Fibroblast of lung (primary cell): ENCODE measurements at regions not wholly inside any gene's neighbourhood (a gene's known extent, or its start where the extent isn't known, plus 50 kb on each side); places are given as distances from the start of the nearest gene placed in this dataset.

Experiments
- DNase-seq, 2 donors: peaks; one replicate each; pipeline versions ENCODE4 v3.0.0 to v3.0.0-alpha.2; 2010; ENCODE audit warnings: low read depth in 2 of 2
- H2AFZ ChIP-seq: 2 replicates; pipeline ENCODE4 v1.5.1; 2012; ENCODE audit warnings: low read length, control low read depth, inconsistent platforms
- H3K27ac ChIP-seq: 2 replicates; pipeline ENCODE4 v1.5.1; 2011; ENCODE audit warnings: low read length, control low read depth; ENCODE audit not compliant: insufficient read depth
- H3K27me3 ChIP-seq: 2 replicates; pipeline ENCODE4 v1.5.1; 2011; ENCODE audit warnings: mild to moderate bottlenecking, low read length; ENCODE audit not compliant: control insufficient read depth, insufficient read depth
- H3K36me3 ChIP-seq: 2 replicates; pipeline ENCODE4 v1.5.1; 2011; ENCODE audit warnings: low read length; ENCODE audit not compliant: control insufficient read depth, insufficient read depth
- H3K4me1 ChIP-seq: 2 replicates; pipeline ENCODE4 v1.5.1; 2011; ENCODE audit warnings: low read length; ENCODE audit not compliant: control insufficient read depth, insufficient read depth; ENCODE audit errors: extremely low read depth
- H3K4me2 ChIP-seq: 2 replicates; pipeline ENCODE4 v1.5.1; 2011; ENCODE audit warnings: low read length, control low read depth; ENCODE audit not compliant: insufficient read depth; ENCODE audit errors: extremely low read depth
- H3K4me3 ChIP-seq, 4 experiments: fragments of 200-600 bp in 1 of 4; sonication (generic) in 1 of 4; replicated peaks in 1 of 4; 2 replicates each; pipeline ENCODE4 v1.5.1; 2011 to 2016; ENCODE audit warnings: low read length in 4 of 4, low read depth in 3 of 4, mild to moderate bottlenecking in 3 of 4, control low read depth in 2 of 4, inconsistent platforms in 1 of 4, mixed read lengths in 1 of 4; ENCODE audit not compliant: insufficient read depth in 1 of 4; ENCODE audit errors: control extremely low read depth in 1 of 4
- H3K79me2 ChIP-seq: 2 replicates; pipeline ENCODE4 v1.5.1; 2012; ENCODE audit warnings: mild to moderate bottlenecking, low read length, inconsistent platforms; ENCODE audit not compliant: control insufficient read depth, insufficient read depth
- H3K9ac ChIP-seq: 2 replicates; pipeline ENCODE4 v1.5.1; 2011; ENCODE audit warnings: mild to moderate bottlenecking, low read length, control low read depth; ENCODE audit not compliant: insufficient read depth
- H3K9me3 ChIP-seq: 2 replicates; pipeline ENCODE4 v1.5.1; 2012; ENCODE audit warnings: low read depth, low read length; ENCODE audit not compliant: control insufficient read depth, insufficient read depth
- H4K20me1 ChIP-seq: 2 replicates; pipeline ENCODE4 v1.5.1; 2011; ENCODE audit warnings: low read length; ENCODE audit not compliant: control insufficient read depth, insufficient read depth; ENCODE audit errors: extremely low read depth
- EZH2 ChIP-seq: IDR thresholded peaks from 2 replicates; pipeline ENCODE4 v1.5.1; 2012; ENCODE audit warnings: low read length, control low read depth, mild to moderate bottlenecking; ENCODE audit errors: missing control alignments
- TF ChIP-seq, protein P1 (sequence below), 2 donors: IDR thresholded peaks in 1 of 2; conservative IDR thresholded peaks in 1 of 2; 1 replicate in 1 of 2; 2 replicates in 1 of 2; pipeline ENCODE4 v1.5.1; 2011 to 2012; ENCODE audit warnings: low read length in 2 of 2, control low read depth in 1 of 2, inconsistent platforms in 1 of 2, low read depth in 1 of 2, mild to moderate bottlenecking in 1 of 2

DNA sequence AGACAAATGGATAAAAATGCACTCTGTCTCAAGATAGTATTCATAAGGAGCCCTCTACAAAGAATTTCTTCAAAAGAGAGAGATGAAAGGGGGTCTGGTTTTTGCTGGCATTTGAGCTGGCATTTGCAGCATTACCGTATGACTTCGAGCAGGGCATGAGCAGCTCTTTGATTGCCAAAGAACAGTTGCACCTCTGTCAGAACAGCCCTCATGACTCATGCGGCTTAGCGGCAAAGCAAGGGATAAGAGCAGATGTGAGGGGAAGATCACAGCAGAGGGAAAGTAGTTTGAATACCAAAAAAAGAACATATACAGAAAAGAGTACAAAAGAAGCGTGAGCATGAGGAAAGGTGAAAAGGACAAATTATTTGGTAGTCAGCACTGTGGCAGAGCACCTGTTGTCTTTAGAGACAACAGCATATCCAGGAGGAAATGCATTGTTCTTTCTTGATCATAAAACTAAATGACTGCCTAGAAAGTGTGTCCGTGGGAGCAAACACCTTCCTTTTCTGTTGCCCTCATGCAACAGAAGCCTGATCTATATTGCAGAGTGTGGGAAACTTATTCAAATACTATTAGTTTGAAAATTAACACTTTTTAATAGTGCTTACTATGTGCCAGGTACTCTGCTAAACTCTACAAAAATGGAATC lies 80.5 kb upstream of the SLC24A5 start:
- no peaks in the 10 kb centered on the region for H4K20me1 ChIP-seq
- H3K9ac ChIP-seq, result no peak overlapping the region
- H3K9me3 ChIP-seq, result no peaks in the 10 kb centered on the region
- no peaks in the 10 kb centered on the region for H3K27me3 ChIP-seq
- no peak overlapping the region for H3K4me3 ChIP-seq
- no peak overlapping the region for H3K27ac ChIP-seq
- no peak for TF ChIP-seq EZH2
- TF ChIP-seq, protein P1, sequence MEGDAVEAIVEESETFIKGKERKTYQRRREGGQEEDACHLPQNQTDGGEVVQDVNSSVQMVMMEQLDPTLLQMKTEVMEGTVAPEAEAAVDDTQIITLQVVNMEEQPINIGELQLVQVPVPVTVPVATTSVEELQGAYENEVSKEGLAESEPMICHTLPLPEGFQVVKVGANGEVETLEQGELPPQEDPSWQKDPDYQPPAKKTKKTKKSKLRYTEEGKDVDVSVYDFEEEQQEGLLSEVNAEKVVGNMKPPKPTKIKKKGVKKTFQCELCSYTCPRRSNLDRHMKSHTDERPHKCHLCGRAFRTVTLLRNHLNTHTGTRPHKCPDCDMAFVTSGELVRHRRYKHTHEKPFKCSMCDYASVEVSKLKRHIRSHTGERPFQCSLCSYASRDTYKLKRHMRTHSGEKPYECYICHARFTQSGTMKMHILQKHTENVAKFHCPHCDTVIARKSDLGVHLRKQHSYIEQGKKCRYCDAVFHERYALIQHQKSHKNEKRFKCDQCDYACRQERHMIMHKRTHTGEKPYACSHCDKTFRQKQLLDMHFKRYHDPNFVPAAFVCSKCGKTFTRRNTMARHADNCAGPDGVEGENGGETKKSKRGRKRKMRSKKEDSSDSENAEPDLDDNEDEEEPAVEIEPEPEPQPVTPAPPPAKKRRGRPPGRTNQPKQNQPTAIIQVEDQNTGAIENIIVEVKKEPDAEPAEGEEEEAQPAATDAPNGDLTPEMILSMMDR (conservative IDR thresholded peaks at IDR 0.05 in 1 of 2, IDR thresholded peaks at IDR 0.05 in 1 of 2; ENCODE audit: low read depth in 1 of 2, low read length in 2 of 2), result no peak
- no peak overlapping the region for H2AFZ ChIP-seq
- H3K4me2 ChIP-seq, result no peak overlapping the region
- H3K79me2 ChIP-seq, result no peaks in the 10 kb centered on the region
- peak; percentile 44 to 66 for DNase-seq
- H3K4me1 ChIP-seq, result no peaks in the 10 kb centered on the region
- no peaks in the 10 kb centered on the region for H3K36me3 ChIP-seq

DNA sequence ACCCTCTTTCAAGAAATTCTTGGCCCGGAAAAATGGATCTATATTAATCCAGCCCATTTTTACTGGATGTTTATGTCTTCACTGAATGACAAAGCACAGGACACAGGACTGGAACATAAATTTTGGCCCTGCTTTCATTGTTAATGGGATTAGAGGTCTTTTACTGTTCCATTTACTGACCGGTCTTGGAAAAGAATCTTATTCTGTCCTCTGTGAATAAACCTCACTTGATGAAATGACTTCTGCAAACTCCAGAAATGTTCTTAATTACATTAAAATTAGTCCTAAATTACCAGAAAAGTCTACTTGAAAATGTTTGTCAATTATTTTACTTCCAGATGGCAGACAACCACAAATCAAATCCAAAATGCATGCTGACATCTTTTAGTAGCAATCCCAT lies 79.3 kb upstream of the SLC24A5 start:
- no peaks in the 10 kb centered on the region for H3K79me2 ChIP-seq
- H3K27ac ChIP-seq, result no peak overlapping the region
- DNase-seq, result no peak
- TF ChIP-seq, protein P1 (conservative IDR thresholded peaks at IDR 0.05 in 1 of 2, IDR thresholded peaks at IDR 0.05 in 1 of 2; ENCODE audit: low read depth in 1 of 2, low read length in 2 of 2), result no peak
- no peak for TF ChIP-seq EZH2
- H2AFZ ChIP-seq, result no peak overlapping the region
- H3K9me3 ChIP-seq, result no peaks in the 10 kb centered on the region
- no peak overlapping the region for H3K4me3 ChIP-seq
- no peaks in the 10 kb centered on the region for H4K20me1 ChIP-seq
- H3K4me2 ChIP-seq, result no peak overlapping the region
- H3K4me1 ChIP-seq, result no peaks in the 10 kb centered on the region
- H3K36me3 ChIP-seq, result no peaks in the 10 kb centered on the region
- H3K9ac ChIP-seq, result no peak overlapping the region
- no peaks in the 10 kb centered on the region for H3K27me3 ChIP-seq

DNA sequence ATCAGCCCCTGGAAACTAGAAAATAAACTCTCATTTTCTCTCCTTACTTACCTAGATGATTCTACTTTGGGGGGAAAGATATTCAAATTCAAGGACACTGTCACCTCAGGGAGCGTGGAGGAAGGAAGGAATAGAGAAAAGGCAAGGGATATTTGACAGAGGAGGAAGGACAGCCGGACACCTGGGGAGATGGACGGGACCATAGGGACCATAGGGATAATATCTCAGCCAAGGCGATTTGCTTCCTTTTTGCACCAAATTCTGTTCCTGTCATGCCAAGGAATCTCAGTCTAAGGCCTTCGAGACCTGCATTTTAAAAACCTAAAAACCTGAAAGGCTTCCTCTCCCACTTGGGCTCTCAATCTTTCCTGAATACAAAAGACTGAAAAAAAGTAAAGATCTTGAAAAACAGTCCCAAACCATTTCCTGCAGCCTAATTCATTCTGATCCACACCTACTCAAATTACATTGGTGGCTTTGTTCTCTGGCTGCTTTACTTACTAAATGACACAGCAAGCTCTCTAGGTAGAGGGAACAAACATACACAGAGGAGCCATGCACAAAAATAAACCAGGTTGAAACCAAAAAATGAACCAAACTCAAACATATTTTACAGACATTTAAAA lies 73.9 kb upstream of the SLC24A5 start:
- Histone ChIP-seq H3K27me3 (no peaks in the 10 kb centered on the region), H3K36me3 (no peaks in the 10 kb centered on the region), H4K20me1 (no peaks in the 10 kb centered on the region), H3K4me3 (no peak overlapping the region), H3K9me3 (no peaks in the 10 kb centered on the region), H2AFZ (no peak overlapping the region), H3K27ac (no peak overlapping the region), H3K79me2 (no peaks in the 10 kb centered on the region), H3K4me1 (no peaks in the 10 kb centered on the region), H3K4me2 (no peak overlapping the region), H3K9ac (no peak overlapping the region)
- TF ChIP-seq, protein P1 (conservative IDR thresholded peaks at IDR 0.05 in 1 of 2, IDR thresholded peaks at IDR 0.05 in 1 of 2; ENCODE audit: low read depth in 1 of 2, low read length in 2 of 2), result no peak
- no peak for TF ChIP-seq EZH2
- no peak for DNase-seq
